K562 (cell line): ENCODE measurements at regions not wholly inside any gene's neighbourhood (a gene's known extent, or its start where the extent isn't known, plus 50 kb on each side); places are given as distances from the start of the nearest gene placed in this dataset.

Experiments used
- ATAC-seq: fragments of 200-7000 bp; cut with Tn5 transposase; 3 replicates; pipeline ENCODE4 v1.9.1; 2020; ENCODE audit warnings: moderate library complexity
- BruUV-seq: library from RNA; stranded (reverse); fragments of 400-500 nt; replicated peaks from 2 replicates; lab custom pipeline; 2021; lab: Mats Ljungman, UMichigan
- CTCF ChIA-PET: fragments of 300-600 bp; formaldehyde crosslinking; extraction: SDS; loops from one replicate; lab custom pipeline; 2021; ENCODE audit warnings: low intra/inter-chr PET ratio; lab: Yijun Ruan, JAX
- POLR2A ChIA-PET: fragments of 300-600, 350-650 bp; sonication (Branson Sonifier 250); formaldehyde crosslinking; extraction: SDS; loops from one replicate; lab custom pipeline; 2021; ENCODE audit warnings: antibody characterized with exemption, inconsistent platforms; lab: Yijun Ruan, JAX
- DNase-seq, 4 experiments: peaks; one replicate each; pipeline versions ENCODE4 v3.0.0 to v3.0.0-alpha.2; 2011 to 2018; ENCODE audit warnings: low spot score in 3 of 4, mixed read lengths in 3 of 4; ENCODE audit errors: extremely low read depth in 1 of 4
- FAIRE-seq: peaks from 2 replicates; lab custom pipeline; 2011; peaks lifted over from hg19 to GRCh38; lab: Jason Lieb, UNC
- H2AFZ ChIP-seq: 2 replicates; pipeline ENCODE4 v1.6.0; 2011; ENCODE audit warnings: low read depth, low read length, control low read depth, inconsistent platforms
- H3K27ac ChIP-seq: fragments of 200-600 bp; 3 replicates; pipeline ENCODE4 v1.8.0; 2011; ENCODE audit warnings: low read depth, mild to moderate bottlenecking, control low read depth, inconsistent platforms, low read length, moderate library complexity, mixed read lengths; ENCODE audit errors: extremely low read depth
- H3K27me3 ChIP-seq, 2 experiments: fragments of 300-600 bp in 1 of 2; 2 replicates in 1 of 2; 3 replicates in 1 of 2; pipeline versions ENCODE4 v1.6.0 to v1.8.0; 2011; ENCODE audit warnings: inconsistent platforms in 2 of 2, low read length in 2 of 2, mild to moderate bottlenecking in 1 of 2, mixed read lengths in 1 of 2, moderate library complexity in 1 of 2; ENCODE audit not compliant: control insufficient read depth in 2 of 2, insufficient read depth in 2 of 2
- H3K36me3 ChIP-seq: fragments of 300-600 bp; 3 replicates; pipeline ENCODE4 v1.8.0; 2011; ENCODE audit warnings: mild to moderate bottlenecking, low read length, inconsistent platforms; ENCODE audit not compliant: control insufficient read depth, insufficient read depth
- H3K4me1 ChIP-seq, 2 experiments: fragments of 200-600 bp in 1 of 2; replicated peaks in 1 of 2; 2 replicates in 1 of 2; 3 replicates in 1 of 2; pipeline versions ENCODE4 v1.5.1 to v1.8.0; 2011; ENCODE audit warnings: inconsistent platforms in 2 of 2, low read length in 2 of 2, mild to moderate bottlenecking in 1 of 2, mixed read lengths in 1 of 2, moderate library complexity in 1 of 2; ENCODE audit not compliant: control insufficient read depth in 2 of 2, insufficient read depth in 2 of 2
- H3K4me2 ChIP-seq: 2 replicates; pipeline ENCODE4 v1.6.1; 2011; ENCODE audit warnings: low read length, control low read depth, inconsistent platforms, mixed read lengths; ENCODE audit not compliant: insufficient read depth
- H3K4me3 ChIP-seq: fragments of 200-600 bp; sonication (generic), shearing (Covaris generic); 2 replicates; pipeline ENCODE4 v1.5.1; 2016; ENCODE audit warnings: control low read depth, inconsistent platforms
- H3K79me2 ChIP-seq: fragments of 200-600 bp; 3 replicates; pipeline ENCODE4 v1.8.0; 2011; ENCODE audit warnings: low read length, inconsistent platforms; ENCODE audit not compliant: control insufficient read depth, insufficient read depth
- H3K9ac ChIP-seq, 2 experiments: 2 replicates each; pipeline versions ENCODE4 v1.6.0 to v1.6.1; 2011; ENCODE audit warnings: low read depth in 2 of 2, low read length in 2 of 2, control low read depth in 1 of 2, inconsistent platforms in 1 of 2, mild to moderate bottlenecking in 1 of 2, mixed read lengths in 1 of 2; ENCODE audit not compliant: insufficient read depth in 1 of 2
- H3K9me1 ChIP-seq: one replicate; pipeline ENCODE4 v1.6.0; 2011; ENCODE audit warnings: inconsistent platforms, mild to moderate bottlenecking, low read length, moderate library complexity; ENCODE audit not compliant: control insufficient read depth, insufficient read depth
- H3K9me3 ChIP-seq: replicated peaks from 2 replicates; pipeline ENCODE4 v1.5.1; 2011; ENCODE audit warnings: low read depth, low read length, inconsistent platforms; ENCODE audit not compliant: control insufficient read depth, insufficient read depth
- H4K20me1 ChIP-seq: replicated peaks from 2 replicates; pipeline ENCODE4 v1.6.1; 2011; ENCODE audit warnings: low read length, inconsistent platforms, mixed read lengths; ENCODE audit not compliant: control insufficient read depth, insufficient read depth
- EGR1 ChIP-seq: fragments of 450-650 bp; conservative IDR thresholded peaks from 2 replicates; pipeline ENCODE4 v1.6.1; 2017; ENCODE audit warnings: mild to moderate bottlenecking
- NUFIP1 ChIP-seq: fragments of 450-650 bp; IDR thresholded peaks from 2 replicates; pipeline ENCODE4 v1.6.1; 2018; ENCODE audit not compliant: partially characterized antibody
- SMAD2 ChIP-seq: fragments of 150-350 bp; IDR thresholded peaks from 2 replicates; pipeline ENCODE4 v1.6.1; 2014; ENCODE audit warnings: low read depth, mild to moderate bottlenecking, low read length
- WGBS: fragments of 100-300 bp; shearing (Covaris generic); methylation state at CpG from one replicate; pipeline ENCODE4 v1.1.6; 2016; ENCODE audit warnings: low coverage, mixed read lengths; ENCODE audit not compliant: insufficient coverage; ENCODE audit errors: missing lambda C conversion rate; 5-methylcytosine and 5-hydroxymethylcytosine counted together
- in situ Hi-C: fragments of 300-500 bp; cut with MboI; formaldehyde crosslinking; loops from 4 replicates; pipeline ENCODE4 v1.15.0; 2018; ENCODE audit warnings: inconsistent platforms, mixed read lengths
- intact Hi-C: fragments of 100-400 bp; cut with micrococcal nuclease; formaldehyde crosslinking; loops from 2 replicates; pipeline ENCODE4 v1.14.2; 2022
- TF ChIP-seq, protein P1 (sequence below), 2 experiments: IDR thresholded peaks; 2 replicates each; pipeline ENCODE4 v1.6.1; 2011; ENCODE audit warnings: borderline replicate concordance in 1 of 2, control low read depth in 1 of 2, low read depth in 1 of 2, low read length in 1 of 2, mild to moderate bottlenecking in 1 of 2, mixed read lengths in 1 of 2, moderate library complexity in 1 of 2; ENCODE audit not compliant: insufficient read depth in 1 of 2, insufficient read length in 1 of 2, poor library complexity in 1 of 2, severe bottlenecking in 1 of 2; ENCODE audit errors: extremely low read depth in 1 of 2
- TF ChIP-seq, protein P2 (sequence below): fragments of 250-450 bp; sonication (Bioruptor Pico); IDR thresholded peaks from 2 replicates; pipeline ENCODE4 v1.5.0; 2021

DNA sequence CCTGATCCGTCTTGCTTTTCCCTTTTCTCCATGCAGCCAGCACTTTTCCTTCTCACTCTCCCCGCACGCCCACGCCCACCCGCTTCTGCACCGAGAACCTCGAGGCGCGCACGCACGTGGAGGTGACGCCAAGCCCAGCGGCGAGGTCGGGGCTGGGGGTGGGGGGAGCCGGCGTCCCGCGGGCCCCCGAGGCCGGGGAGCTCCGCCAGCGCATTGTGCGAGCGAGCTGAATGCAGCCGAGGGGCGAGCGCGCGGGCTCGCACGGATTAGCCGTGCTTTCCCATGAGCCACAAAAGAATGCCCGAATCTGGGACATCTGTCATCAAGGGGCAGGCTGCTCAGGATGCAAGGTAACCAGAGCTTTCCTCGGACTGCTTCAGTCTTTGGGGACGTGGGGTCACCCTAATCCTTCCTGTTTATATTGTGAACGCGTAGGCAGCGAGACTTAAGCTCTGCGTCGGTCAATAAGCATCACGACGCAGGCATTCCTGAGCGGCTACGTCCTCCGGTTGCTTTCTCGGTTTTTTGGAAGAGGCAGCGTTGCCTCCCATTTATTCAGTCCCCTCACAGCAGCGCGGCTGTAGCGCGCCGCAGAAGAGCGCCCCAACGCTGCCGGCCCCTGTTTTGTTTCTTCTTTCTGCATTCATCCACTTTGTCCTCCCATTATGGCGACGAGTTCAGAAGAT, 67.3 kb upstream of the AKT3 start:
- Histone ChIP-seq H4K20me1 (no peaks in the 10 kb centered on the region), H3K9ac (no peak overlapping the region), H3K4me1 (peaks cover 0 to 5% of the 10 kb centered on the region in 2 experiments; a peak in 1 of 5 replicates), H3K9me1 (no peaks in the 10 kb centered on the region), H3K4me3 (no peak overlapping the region)
- POLR2A ChIA-PET: no interaction called here
- intact Hi-C loops: loop anchor here (5.0 kb wide), 1 partner anchor 355 kb away; no protein-coding TSS in a partner anchor
- TF ChIP-seq, protein P1, sequence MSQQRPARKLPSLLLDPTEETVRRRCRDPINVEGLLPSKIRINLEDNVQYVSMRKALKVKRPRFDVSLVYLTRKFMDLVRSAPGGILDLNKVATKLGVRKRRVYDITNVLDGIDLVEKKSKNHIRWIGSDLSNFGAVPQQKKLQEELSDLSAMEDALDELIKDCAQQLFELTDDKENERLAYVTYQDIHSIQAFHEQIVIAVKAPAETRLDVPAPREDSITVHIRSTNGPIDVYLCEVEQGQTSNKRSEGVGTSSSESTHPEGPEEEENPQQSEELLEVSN (IDR thresholded peaks at IDR 0.05; ENCODE audit: borderline replicate concordance in 1 of 2, extremely low read depth in 1 of 2, insufficient read depth in 1 of 2, insufficient read length in 1 of 2, low read depth in 1 of 2, low read length in 1 of 2, poor library complexity in 1 of 2, severe bottlenecking in 1 of 2): peak in 1 of 2 experiments; percentile 49
- no peak for TF ChIP-seq SMAD2
- TF ChIP-seq, protein P2, sequence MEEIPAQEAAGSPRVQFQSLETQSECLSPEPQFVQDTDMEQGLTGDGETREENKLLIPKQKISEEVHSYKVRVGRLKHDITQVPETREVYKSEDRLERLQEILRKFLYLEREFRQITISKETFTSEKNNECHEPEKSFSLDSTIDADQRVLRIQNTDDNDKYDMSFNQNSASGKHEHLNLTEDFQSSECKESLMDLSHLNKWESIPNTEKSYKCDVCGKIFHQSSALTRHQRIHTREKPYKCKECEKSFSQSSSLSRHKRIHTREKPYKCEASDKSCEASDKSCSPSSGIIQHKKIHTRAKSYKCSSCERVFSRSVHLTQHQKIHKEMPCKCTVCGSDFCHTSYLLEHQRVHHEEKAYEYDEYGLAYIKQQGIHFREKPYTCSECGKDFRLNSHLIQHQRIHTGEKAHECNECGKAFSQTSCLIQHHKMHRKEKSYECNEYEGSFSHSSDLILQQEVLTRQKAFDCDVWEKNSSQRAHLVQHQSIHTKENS: no peak
- 0 out of 2 replicates have a peak, but pooled peaks have one; percentile 13 for TF ChIP-seq EGR1
- TF ChIP-seq NUFIP1: no peak
- TF ChIP-seq, all 486 proteins: peak for 2
- Histone ChIP-seq H3K79me2 (no peaks in the 10 kb centered on the region), H3K9me3 (no peaks in the 10 kb centered on the region), H3K27ac (no peak overlapping the region), H3K36me3 (no peaks in the 10 kb centered on the region), H3K4me2 (no peak overlapping the region), H3K27me3 (peaks cover 13 to 35% of the 10 kb centered on the region in 2 experiments), H2AFZ (no peak overlapping the region)
- WGBS: 11% methylated on average over 56 of the region's 58 CpGs
- in situ Hi-C loops: no loop called here
- DNase-seq (no peak), ATAC-seq (no peak), FAIRE-seq (no peak)
- BruUV-seq: no TSS peak
- CTCF ChIA-PET: no interaction called here
